ENCODE measurements at regions not wholly inside any gene's neighbourhood (a gene's known extent, or its start where the extent isn't known, plus 50 kb on each side); places are given as distances from the start of the nearest gene placed in this dataset.
A peak's percentile ranks its signal among the peaks of the same experiment; 100 is the strongest.

- H3K4me3 ChIP-seq (ENCODE audit: low read depth, low read length): no peak overlapping the region
- TF ChIP-seq CTCF (IDR thresholded peaks at IDR 0.05; ENCODE audit: low read depth, low read length): no peak
These were observed 224.7 kb downstream of the IGSF11 start for GRCh38 chr3:118809696-118810498.

- H3K4me3 ChIP-seq (ENCODE audit: low read depth, low read length): no peak overlapping the region
- TF ChIP-seq CTCF (IDR thresholded peaks at IDR 0.05; ENCODE audit: low read depth, low read length): no peak
These were observed 224.1 kb downstream of the IGSF11 start for GRCh38 chr3:118810499-118811035.

- H3K4me3 ChIP-seq (ENCODE audit: low read depth, low read length): no peak overlapping the region
- no peak for TF ChIP-seq CTCF (IDR thresholded peaks at IDR 0.05; ENCODE audit: low read depth, low read length)
These were observed 223.4 kb downstream of the IGSF11 start for GRCh38 chr3:118811236-118811732.

GRCh38 chr3:118813472-118813871 lies 221.2 kb downstream of the IGSF11 start:
- no peak overlapping the region for H3K4me3 ChIP-seq (ENCODE audit: low read depth, low read length)
- no peak for TF ChIP-seq CTCF (IDR thresholded peaks at IDR 0.05; ENCODE audit: low read depth, low read length)

GRCh38 chr3:118817748-118818165 lies 216.9 kb downstream of the IGSF11 start:
- 0 out of 2 replicates have a peak, but pooled peaks have one; percentile 34 for TF ChIP-seq CTCF (IDR thresholded peaks at IDR 0.05; ENCODE audit: low read depth, low read length)
- no peak overlapping the region for H3K4me3 ChIP-seq (ENCODE audit: low read depth, low read length)

- TF ChIP-seq CTCF (IDR thresholded peaks at IDR 0.05; ENCODE audit: low read depth, low read length): no peak
- H3K4me3 ChIP-seq (ENCODE audit: low read depth, low read length): no peak overlapping the region
These were observed 216.3 kb downstream of the IGSF11 start for GRCh38 chr3:118818386-118818785.

- no peak for TF ChIP-seq CTCF (IDR thresholded peaks at IDR 0.05; ENCODE audit: low read depth, low read length)
- no peak overlapping the region for H3K4me3 ChIP-seq (ENCODE audit: low read depth, low read length)
These were observed 211.0 kb downstream of the IGSF11 start for GRCh38 chr3:118823626-118824025.

Measured in WI38 (cell line).